ENCODE measurements at regions not wholly inside any gene's neighbourhood (a gene's known extent, or its start where the extent isn't known, plus 50 kb on each side); places are given as distances from the start of the nearest gene placed in this dataset.

GRCh38 chr14:22131749-22132476, 457.1 kb downstream of the DAD1 start:
- TF ChIP-seq, protein P1, sequence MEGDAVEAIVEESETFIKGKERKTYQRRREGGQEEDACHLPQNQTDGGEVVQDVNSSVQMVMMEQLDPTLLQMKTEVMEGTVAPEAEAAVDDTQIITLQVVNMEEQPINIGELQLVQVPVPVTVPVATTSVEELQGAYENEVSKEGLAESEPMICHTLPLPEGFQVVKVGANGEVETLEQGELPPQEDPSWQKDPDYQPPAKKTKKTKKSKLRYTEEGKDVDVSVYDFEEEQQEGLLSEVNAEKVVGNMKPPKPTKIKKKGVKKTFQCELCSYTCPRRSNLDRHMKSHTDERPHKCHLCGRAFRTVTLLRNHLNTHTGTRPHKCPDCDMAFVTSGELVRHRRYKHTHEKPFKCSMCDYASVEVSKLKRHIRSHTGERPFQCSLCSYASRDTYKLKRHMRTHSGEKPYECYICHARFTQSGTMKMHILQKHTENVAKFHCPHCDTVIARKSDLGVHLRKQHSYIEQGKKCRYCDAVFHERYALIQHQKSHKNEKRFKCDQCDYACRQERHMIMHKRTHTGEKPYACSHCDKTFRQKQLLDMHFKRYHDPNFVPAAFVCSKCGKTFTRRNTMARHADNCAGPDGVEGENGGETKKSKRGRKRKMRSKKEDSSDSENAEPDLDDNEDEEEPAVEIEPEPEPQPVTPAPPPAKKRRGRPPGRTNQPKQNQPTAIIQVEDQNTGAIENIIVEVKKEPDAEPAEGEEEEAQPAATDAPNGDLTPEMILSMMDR (conservative IDR thresholded peaks at IDR 0.05; ENCODE audit: low read depth, low read length) = peak; percentile 69
- no peak for TF ChIP-seq EZH2 (IDR thresholded peaks at IDR 0.05; ENCODE audit: low read length, unreplicated experiment)
- no peak for TF ChIP-seq EZH2phosphoT487 (IDR thresholded peaks at IDR 0.05; ENCODE audit: borderline replicate concordance, low read length)
